ENCODE measurements at regions not wholly inside any gene's neighbourhood (a gene's known extent, or its start where the extent isn't known, plus 50 kb on each side); places are given as distances from the start of the nearest gene placed in this dataset.

DNA sequence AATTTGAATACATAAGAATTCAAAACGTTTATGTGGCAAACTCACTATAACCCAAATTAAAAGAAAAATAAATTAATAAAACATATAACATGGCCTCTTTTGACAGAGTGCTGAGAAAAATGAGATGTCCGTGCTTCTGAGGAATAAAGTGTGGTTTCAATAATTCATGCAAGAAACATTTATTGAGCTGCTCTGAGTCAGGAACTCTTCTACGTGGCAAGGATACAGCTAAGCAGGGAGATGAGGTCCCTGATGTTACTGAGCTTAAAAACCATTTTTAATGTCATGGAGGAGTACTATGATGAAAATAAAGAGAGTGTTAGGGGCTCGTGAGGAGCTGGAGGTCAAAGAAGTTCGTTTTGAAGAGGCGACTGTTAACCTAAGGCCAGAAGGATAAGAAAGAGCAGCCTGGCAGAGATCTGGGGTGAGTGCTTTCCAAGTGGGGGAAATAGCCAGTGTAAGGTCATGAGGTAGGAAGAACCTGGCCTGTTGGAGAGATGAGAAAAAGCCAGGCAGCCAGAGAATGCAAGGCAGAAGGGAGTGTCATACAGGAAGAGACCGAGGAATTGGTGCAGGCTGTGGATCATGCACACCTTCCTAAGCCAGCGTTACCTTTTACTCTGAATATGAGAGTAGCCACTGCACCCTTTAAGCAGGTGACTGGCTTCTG, 182.2 kb upstream of the DUSP10 start:
- Histone ChIP-seq H3K27me3 (replicated peaks) (no peaks in the 10 kb centered on the region), H3K27ac (no peak overlapping the region), H3K36me3 (replicated peaks) (no peaks in the 10 kb centered on the region), H3K4me3 (ENCODE audit: low read depth, low read length) (no peak overlapping the region)
- in situ Hi-C loops (cut with HindIII; ENCODE audit: low pct_ligation_motif_present, low sequenced_read_pairs) = no loop called here
- no peak for DNase-seq
- TF ChIP-seq, protein P1, sequence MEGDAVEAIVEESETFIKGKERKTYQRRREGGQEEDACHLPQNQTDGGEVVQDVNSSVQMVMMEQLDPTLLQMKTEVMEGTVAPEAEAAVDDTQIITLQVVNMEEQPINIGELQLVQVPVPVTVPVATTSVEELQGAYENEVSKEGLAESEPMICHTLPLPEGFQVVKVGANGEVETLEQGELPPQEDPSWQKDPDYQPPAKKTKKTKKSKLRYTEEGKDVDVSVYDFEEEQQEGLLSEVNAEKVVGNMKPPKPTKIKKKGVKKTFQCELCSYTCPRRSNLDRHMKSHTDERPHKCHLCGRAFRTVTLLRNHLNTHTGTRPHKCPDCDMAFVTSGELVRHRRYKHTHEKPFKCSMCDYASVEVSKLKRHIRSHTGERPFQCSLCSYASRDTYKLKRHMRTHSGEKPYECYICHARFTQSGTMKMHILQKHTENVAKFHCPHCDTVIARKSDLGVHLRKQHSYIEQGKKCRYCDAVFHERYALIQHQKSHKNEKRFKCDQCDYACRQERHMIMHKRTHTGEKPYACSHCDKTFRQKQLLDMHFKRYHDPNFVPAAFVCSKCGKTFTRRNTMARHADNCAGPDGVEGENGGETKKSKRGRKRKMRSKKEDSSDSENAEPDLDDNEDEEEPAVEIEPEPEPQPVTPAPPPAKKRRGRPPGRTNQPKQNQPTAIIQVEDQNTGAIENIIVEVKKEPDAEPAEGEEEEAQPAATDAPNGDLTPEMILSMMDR (IDR thresholded peaks at IDR 0.05; ENCODE audit: low read depth, low read length, missing control alignments) = no peak

GRCh38 chr1:221921936-221922335, 180.0 kb upstream of the DUSP10 start:
- in situ Hi-C loops (cut with HindIII; ENCODE audit: low pct_ligation_motif_present, low sequenced_read_pairs) = no loop called here
- no peak for DNase-seq

DNA sequence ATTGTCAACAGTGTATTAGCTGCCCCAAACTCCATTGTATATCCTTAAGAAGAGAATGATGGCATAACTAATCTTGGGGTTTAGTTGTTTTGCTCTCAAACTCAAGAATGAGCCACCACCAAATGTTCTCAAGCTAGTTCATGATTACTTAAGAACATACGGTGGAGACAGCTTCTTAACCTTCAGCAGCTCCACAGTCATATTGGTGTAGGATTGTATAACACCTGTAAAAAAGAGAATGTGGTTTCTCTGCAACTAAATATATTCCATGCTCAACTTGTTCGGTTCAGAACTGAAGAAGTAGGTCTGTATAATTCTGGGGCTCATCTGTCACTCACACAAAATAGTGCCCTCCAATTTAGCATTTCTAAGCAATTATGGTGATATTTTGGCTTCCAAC, 177.9 kb upstream of the DUSP10 start:
- H3K36me3 ChIP-seq (replicated peaks) = no peaks in the 10 kb centered on the region
- no peak for DNase-seq
- TF ChIP-seq, protein P1 (IDR thresholded peaks at IDR 0.05; ENCODE audit: low read depth, low read length, missing control alignments) = no peak
- no peak overlapping the region for H3K27ac ChIP-seq
- no peak overlapping the region for H3K4me3 ChIP-seq (ENCODE audit: low read depth, low read length)
- no peaks in the 10 kb centered on the region for H3K27me3 ChIP-seq (replicated peaks)
- in situ Hi-C loops (cut with HindIII; ENCODE audit: low pct_ligation_motif_present, low sequenced_read_pairs) = no loop called here

More at GRCh38 chr1:221921936-221922335, 180.0 kb upstream of the DUSP10 start:
- Histone ChIP-seq H3K4me3 (ENCODE audit: low read depth, low read length) (no peak overlapping the region), H3K27me3 (replicated peaks) (no peaks in the 10 kb centered on the region), H3K27ac (no peak overlapping the region), H3K36me3 (replicated peaks) (no peaks in the 10 kb centered on the region)
- TF ChIP-seq, protein P1 (IDR thresholded peaks at IDR 0.05; ENCODE audit: low read depth, low read length, missing control alignments) = no peak

- H3K27me3 ChIP-seq (replicated peaks) = no peaks in the 10 kb centered on the region
- no peak overlapping the region for H3K4me3 ChIP-seq (ENCODE audit: low read depth, low read length)
- DNase-seq = no peak
- in situ Hi-C loops (cut with HindIII; ENCODE audit: low pct_ligation_motif_present, low sequenced_read_pairs) = no loop called here
- TF ChIP-seq, protein P1 (IDR thresholded peaks at IDR 0.05; ENCODE audit: low read depth, low read length, missing control alignments) = no peak
- H3K36me3 ChIP-seq (replicated peaks) = no peaks in the 10 kb centered on the region
- H3K27ac ChIP-seq = no peak overlapping the region
Observed at GRCh38 chr1:221919341-221919740, 177.5 kb upstream of the DUSP10 start.

- H3K4me3 ChIP-seq (ENCODE audit: low read depth, low read length) = no peak overlapping the region
- no peak overlapping the region for H3K27ac ChIP-seq
- in situ Hi-C loops (cut with HindIII; ENCODE audit: low pct_ligation_motif_present, low sequenced_read_pairs) = no loop called here
- DNase-seq = no peak
- H3K27me3 ChIP-seq (replicated peaks) = no peaks in the 10 kb centered on the region
- no peaks in the 10 kb centered on the region for H3K36me3 ChIP-seq (replicated peaks)
- TF ChIP-seq, protein P1 (IDR thresholded peaks at IDR 0.05; ENCODE audit: low read depth, low read length, missing control alignments) = no peak
Observed at GRCh38 chr1:221916176-221916575, 174.3 kb upstream of the DUSP10 start.

- TF ChIP-seq, protein P1 (IDR thresholded peaks at IDR 0.05; ENCODE audit: low read depth, low read length, missing control alignments) = no peak
Observed at GRCh38 chr1:221915764-221916163, 173.9 kb upstream of the DUSP10 start.

More at GRCh38 chr1:221915764-221916163, 173.9 kb upstream of the DUSP10 start:
- no peaks in the 10 kb centered on the region for H3K27me3 ChIP-seq (replicated peaks)
- in situ Hi-C loops (cut with HindIII; ENCODE audit: low pct_ligation_motif_present, low sequenced_read_pairs) = no loop called here
- DNase-seq = no peak
- no peak overlapping the region for H3K27ac ChIP-seq
- no peak overlapping the region for H3K4me3 ChIP-seq (ENCODE audit: low read depth, low read length)
- H3K36me3 ChIP-seq (replicated peaks) = no peaks in the 10 kb centered on the region

Data from brain microvascular endothelial cell (primary cell).